ENCODE measurements at regions not wholly inside any gene's neighbourhood (a gene's known extent, or its start where the extent isn't known, plus 50 kb on each side); places are given as distances from the start of the nearest gene placed in this dataset.

GRCh38 chr11:106581399-106581798, 436.9 kb downstream of the GUCY1A2 start:
- no peak for DNase-seq (ENCODE audit: low spot score)

GRCh38 chr11:106585061-106585460, 433.2 kb downstream of the GUCY1A2 start:
- peak; percentile 24 for DNase-seq (ENCODE audit: low spot score)

- DNase-seq (ENCODE audit: low spot score): no peak
These were observed 423.4 kb downstream of the GUCY1A2 start for GRCh38 chr11:106594751-106595351.

GRCh38 chr11:106601684-106602297, 416.5 kb downstream of the GUCY1A2 start:
- DNase-seq (ENCODE audit: low spot score): no peak

- DNase-seq (ENCODE audit: low spot score): no peak
These were observed 409.6 kb downstream of the GUCY1A2 start for GRCh38 chr11:106608677-106609076.

GRCh38 chr11:106614262-106614661, 404.0 kb downstream of the GUCY1A2 start:
- no peak for DNase-seq (ENCODE audit: low spot score)

- no peak for DNase-seq (ENCODE audit: low spot score)
These were observed 398.8 kb downstream of the GUCY1A2 start for GRCh38 chr11:106619320-106619990.

- DNase-seq (ENCODE audit: low spot score): no peak
These were observed 396.8 kb downstream of the GUCY1A2 start for GRCh38 chr11:106621484-106621883.

Data from cerebellar cortex (tissue), 1 donor.